HG02884 (cell line): ENCODE measurements at regions not wholly inside any gene's neighbourhood (a gene's known extent, or its start where the extent isn't known, plus 50 kb on each side); places are given as distances from the start of the nearest gene placed in this dataset.

ENCODE experiments used
- ATAC-seq: cut with Tn5 transposase; IDR thresholded peaks from one replicate; pipeline ENCODE4 v1.9.1; 2021; ENCODE audit warnings: mild to moderate bottlenecking, moderate library complexity; ENCODE audit not compliant: unreplicated experiment

- no peak for ATAC-seq
Observed at GRCh38 chr2:129775952-129776653, 203.4 kb upstream of the RAB6C start.

GRCh38 chr2:129777146-129777545, 202.3 kb upstream of the RAB6C start:
- no peak for ATAC-seq

- ATAC-seq = no peak
Observed at GRCh38 chr2:129777762-129778583, 201.5 kb upstream of the RAB6C start.

GRCh38 chr2:129778584-129778877, 200.9 kb upstream of the RAB6C start:
- ATAC-seq = no peak

GRCh38 chr2:129779783-129780182, 199.7 kb upstream of the RAB6C start:
- ATAC-seq = no peak

- ATAC-seq = no peak
Observed at GRCh38 chr2:129780316-129781270, 198.9 kb upstream of the RAB6C start.

GRCh38 chr2:129781749-129782632, 197.5 kb upstream of the RAB6C start:
- no peak for ATAC-seq

GRCh38 chr2:129782633-129782990, 196.9 kb upstream of the RAB6C start:
- no peak for ATAC-seq

- no peak for ATAC-seq
Observed at GRCh38 chr2:129784486-129784885, 195.0 kb upstream of the RAB6C start.

GRCh38 chr2:129791712-129792111, 187.8 kb upstream of the RAB6C start:
- ATAC-seq = no peak

- ATAC-seq = no peak
Observed at GRCh38 chr2:129793431-129793902, 186.0 kb upstream of the RAB6C start.

- ATAC-seq = no peak
Observed at GRCh38 chr2:129794116-129794515, 185.3 kb upstream of the RAB6C start.

GRCh38 chr2:129794540-129794939, 184.9 kb upstream of the RAB6C start:
- ATAC-seq = no peak

GRCh38 chr2:129796225-129796624, 183.2 kb upstream of the RAB6C start:
- no peak for ATAC-seq

- ATAC-seq = no peak
Observed at GRCh38 chr2:129796801-129797488, 182.5 kb upstream of the RAB6C start.

- no peak for ATAC-seq
Observed at GRCh38 chr2:129797489-129798300, 181.8 kb upstream of the RAB6C start.

- ATAC-seq = no peak
Observed at GRCh38 chr2:129798301-129798581, 181.2 kb upstream of the RAB6C start.

- ATAC-seq = no peak
Observed at GRCh38 chr2:129798626-129799025, 180.8 kb upstream of the RAB6C start.
